ENCODE measurements at regions not wholly inside any gene's neighbourhood (a gene's known extent, or its start where the extent isn't known, plus 50 kb on each side); places are given as distances from the start of the nearest gene placed in this dataset.

GRCh38 chr2:238777369-238778067 lies 70.4 kb upstream of the TWIST2 start:
- no peak for ATAC-seq
- H3K27ac ChIP-seq: no peak overlapping the region
- TF ChIP-seq EP300 (IDR thresholded peaks at IDR 0.05) (no peak), CTCF (IDR thresholded peaks at IDR 0.05) (no peak), POLR2AphosphoS5 (IDR thresholded peaks at IDR 0.05) (no peak), POLR2A (IDR thresholded peaks at IDR 0.05) (no peak)
- no peaks in the 10 kb centered on the region for H3K36me3 ChIP-seq
- WGBS, 2 donors (ENCODE audit: low coverage in 1 of 2): 89% methylated on average over 8 of the region's 15 CpGs; no CpG with 5 or more reads in 1 of the 2 donors
- no peaks in the 10 kb centered on the region for H3K4me1 ChIP-seq
- H3K27me3 ChIP-seq: no peaks in the 10 kb centered on the region
- H3K9me3 ChIP-seq: no peaks in the 10 kb centered on the region
- H3K4me3 ChIP-seq: no peak overlapping the region

DNA sequence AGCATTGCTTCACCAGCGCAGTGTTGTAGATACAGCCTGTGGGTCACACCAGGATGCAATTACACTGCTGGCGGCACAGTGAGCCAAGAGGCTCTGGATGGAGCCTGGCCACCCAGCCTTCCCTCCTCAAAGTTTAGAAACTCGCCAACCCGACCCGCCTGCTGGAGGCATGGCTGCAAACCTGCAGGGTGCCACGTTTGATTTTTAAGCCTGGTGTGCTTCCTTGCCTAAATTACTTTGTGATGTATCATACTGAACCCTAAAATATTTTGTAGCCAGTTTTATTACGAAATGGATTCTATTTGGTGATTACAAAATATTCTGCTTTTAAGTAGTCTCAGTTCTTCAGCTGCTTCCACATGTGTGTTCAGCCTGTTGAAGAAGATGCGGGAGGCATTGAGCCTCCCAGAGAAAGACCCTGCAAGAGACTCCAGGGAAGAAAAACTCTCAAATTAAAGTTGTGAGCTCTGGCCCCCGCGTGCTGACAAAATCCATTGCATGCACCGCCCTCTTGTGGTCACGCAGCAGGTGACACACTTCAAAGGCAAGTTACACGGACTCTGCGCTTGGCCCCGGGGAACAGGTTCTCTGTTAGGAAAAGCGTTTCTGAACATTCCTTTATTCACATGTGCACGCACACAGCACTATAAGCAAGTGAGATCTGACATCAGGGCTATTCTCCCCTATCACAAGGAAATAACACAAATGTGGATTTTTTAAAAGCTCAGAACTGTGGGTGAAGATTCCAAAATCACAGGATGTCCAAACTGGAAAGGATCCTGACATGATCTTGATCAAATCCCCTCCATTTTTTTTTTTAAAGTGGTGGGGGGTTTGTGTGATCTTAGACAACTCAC lies 63.0 kb upstream of the TWIST2 start:
- H3K36me3 ChIP-seq: no peaks in the 10 kb centered on the region
- H3K27ac ChIP-seq: peak overlapping the region in 3 of 4 donors; percentile 56 to 66 (median 58)
- TF ChIP-seq EP300 (IDR thresholded peaks at IDR 0.05) (no peak), CTCF (IDR thresholded peaks at IDR 0.05) (peak; percentile 88 to 93 (median 90)), POLR2AphosphoS5 (IDR thresholded peaks at IDR 0.05) (peak; percentile 37), POLR2A (IDR thresholded peaks at IDR 0.05) (no peak)
- no peaks in the 10 kb centered on the region for H3K9me3 ChIP-seq
- no peak overlapping the region for H3K4me3 ChIP-seq
- no peaks in the 10 kb centered on the region for H3K27me3 ChIP-seq
- WGBS, 2 donors (ENCODE audit: low coverage in 1 of 2): 15 to 48% methylated on average over 7 to 16 of the region's 17 CpGs
- ATAC-seq: peak; percentile 87
- H3K4me1 ChIP-seq: peaks cover 0 to 17% (median 0%) of the 10 kb centered on the region in 3 donors

DNA sequence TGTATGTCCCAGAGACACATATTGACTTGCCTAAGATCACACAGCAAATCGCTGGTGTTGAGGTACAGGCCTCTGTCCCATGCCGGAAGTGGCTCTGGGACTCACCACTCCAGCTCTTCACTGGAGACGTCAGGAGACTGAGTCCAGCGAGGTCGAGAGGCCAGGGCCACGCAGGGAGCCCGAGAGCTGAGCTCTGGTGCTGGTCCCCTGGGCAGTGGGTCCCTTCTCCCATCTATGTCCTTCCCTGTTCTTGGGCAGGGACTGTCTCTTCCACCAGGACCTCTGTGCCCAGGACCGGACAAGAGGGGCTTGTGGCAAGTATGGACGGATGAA lies 62.4 kb upstream of the TWIST2 start:
- H3K4me1 ChIP-seq: peaks cover 0 to 17% (median 0%) of the 10 kb centered on the region in 3 donors
- no peaks in the 10 kb centered on the region for H3K27me3 ChIP-seq
- no peak for TF ChIP-seq POLR2A (IDR thresholded peaks at IDR 0.05)
- TF ChIP-seq CTCF (IDR thresholded peaks at IDR 0.05): no peak
- no peaks in the 10 kb centered on the region for H3K36me3 ChIP-seq
- no peak for ATAC-seq
- no peak overlapping the region for H3K4me3 ChIP-seq
- H3K9me3 ChIP-seq: no peaks in the 10 kb centered on the region
- 60% methylated on average over 2 of the region's 9 CpGs; no CpG with 5 or more reads in 1 of the 2 donors for WGBS, 2 donors (ENCODE audit: low coverage in 1 of 2)
- H3K27ac ChIP-seq: peak overlapping the region in 3 of 4 donors; percentile 56 to 66 (median 58)

- no peaks in the 10 kb centered on the region for H3K36me3 ChIP-seq
- no peak overlapping the region for H3K27ac ChIP-seq
- peaks cover 0 to 17% (median 0%) of the 10 kb centered on the region in 3 donors for H3K4me1 ChIP-seq
- no peak overlapping the region for H3K4me3 ChIP-seq
- no peak for TF ChIP-seq EP300 (IDR thresholded peaks at IDR 0.05)
- TF ChIP-seq POLR2A (IDR thresholded peaks at IDR 0.05): no peak
- TF ChIP-seq POLR2AphosphoS5 (IDR thresholded peaks at IDR 0.05): no peak
- no peak for TF ChIP-seq CTCF (IDR thresholded peaks at IDR 0.05)
- 87 to 90% methylated on average over 2 to 5 of the region's 9 CpGs for WGBS, 2 donors (ENCODE audit: low coverage in 1 of 2)
- ATAC-seq: no peak
- H3K9me3 ChIP-seq: no peaks in the 10 kb centered on the region
- no peaks in the 10 kb centered on the region for H3K27me3 ChIP-seq
Observed at GRCh38 chr2:238786379-238786778, 61.5 kb upstream of the TWIST2 start.

Measured in gastroesophageal sphincter (tissue), 4 donors.